Lower lobe of right lung (tissue), 2 donors: ENCODE measurements at regions not wholly inside any gene's neighbourhood (a gene's known extent, or its start where the extent isn't known, plus 50 kb on each side); places are given as distances from the start of the nearest gene placed in this dataset.

Source experiments
- ATAC-seq, 2 donors: fragments of 200-7000 bp; cut with Tn5 transposase; one replicate each; pipeline ENCODE4 v1.9.1; 2020 to 2022; ENCODE audit warnings: mild to moderate bottlenecking in 2 of 2, moderate library complexity in 2 of 2
- DNase-seq: peaks from one replicate; pipeline ENCODE4 v3.0.0-alpha.2; 2020
- H3K27ac ChIP-seq: fragments of 200-600 bp; one replicate; pipeline ENCODE4 v1.8.0; 2022
- H3K27me3 ChIP-seq: fragments of 200-600 bp; one replicate; pipeline ENCODE4 v1.8.0; 2022; ENCODE audit warnings: low read depth
- H3K36me3 ChIP-seq: fragments of 200-600 bp; one replicate; pipeline ENCODE4 v1.8.0; 2022; ENCODE audit warnings: mild to moderate bottlenecking
- H3K4me1 ChIP-seq: fragments of 200-600 bp; one replicate; pipeline ENCODE4 v1.8.0; 2022
- H3K4me3 ChIP-seq: fragments of 200-600 bp; one replicate; pipeline ENCODE4 v1.8.0; 2022; ENCODE audit warnings: mild to moderate bottlenecking
- H3K9me3 ChIP-seq: fragments of 200-600 bp; one replicate; pipeline ENCODE4 v1.8.0; 2022
- intact Hi-C: fragments of 100-400 bp; cut with DNase I; formaldehyde crosslinking; loops from one replicate; pipeline ENCODE4 v1.11.0; 2022
- TF ChIP-seq, protein P1 (sequence below): fragments of 200-600 bp; IDR thresholded peaks from one replicate; pipeline ENCODE4 v1.8.0; 2022; ENCODE audit warnings: antibody characterized with exemption, mild to moderate bottlenecking
- donor health status: DM: no; HTN: yes; CAD: no; lungs with severe emphysema.

- Histone ChIP-seq H3K27me3 (no peaks in the 10 kb centered on the region), H3K9me3 (no peaks in the 10 kb centered on the region), H3K4me1 (no peaks in the 10 kb centered on the region), H3K4me3 (no peak overlapping the region), H3K27ac (no peak overlapping the region), H3K36me3 (no peaks in the 10 kb centered on the region)
- intact Hi-C loops, result no loop called here
- no peak for ATAC-seq
- no peak for DNase-seq
- TF ChIP-seq, protein P1, sequence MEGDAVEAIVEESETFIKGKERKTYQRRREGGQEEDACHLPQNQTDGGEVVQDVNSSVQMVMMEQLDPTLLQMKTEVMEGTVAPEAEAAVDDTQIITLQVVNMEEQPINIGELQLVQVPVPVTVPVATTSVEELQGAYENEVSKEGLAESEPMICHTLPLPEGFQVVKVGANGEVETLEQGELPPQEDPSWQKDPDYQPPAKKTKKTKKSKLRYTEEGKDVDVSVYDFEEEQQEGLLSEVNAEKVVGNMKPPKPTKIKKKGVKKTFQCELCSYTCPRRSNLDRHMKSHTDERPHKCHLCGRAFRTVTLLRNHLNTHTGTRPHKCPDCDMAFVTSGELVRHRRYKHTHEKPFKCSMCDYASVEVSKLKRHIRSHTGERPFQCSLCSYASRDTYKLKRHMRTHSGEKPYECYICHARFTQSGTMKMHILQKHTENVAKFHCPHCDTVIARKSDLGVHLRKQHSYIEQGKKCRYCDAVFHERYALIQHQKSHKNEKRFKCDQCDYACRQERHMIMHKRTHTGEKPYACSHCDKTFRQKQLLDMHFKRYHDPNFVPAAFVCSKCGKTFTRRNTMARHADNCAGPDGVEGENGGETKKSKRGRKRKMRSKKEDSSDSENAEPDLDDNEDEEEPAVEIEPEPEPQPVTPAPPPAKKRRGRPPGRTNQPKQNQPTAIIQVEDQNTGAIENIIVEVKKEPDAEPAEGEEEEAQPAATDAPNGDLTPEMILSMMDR, result no peak
These were observed 467.0 kb downstream of the CDH10 start for GRCh38 chr5:24177821-24178220.

DNA sequence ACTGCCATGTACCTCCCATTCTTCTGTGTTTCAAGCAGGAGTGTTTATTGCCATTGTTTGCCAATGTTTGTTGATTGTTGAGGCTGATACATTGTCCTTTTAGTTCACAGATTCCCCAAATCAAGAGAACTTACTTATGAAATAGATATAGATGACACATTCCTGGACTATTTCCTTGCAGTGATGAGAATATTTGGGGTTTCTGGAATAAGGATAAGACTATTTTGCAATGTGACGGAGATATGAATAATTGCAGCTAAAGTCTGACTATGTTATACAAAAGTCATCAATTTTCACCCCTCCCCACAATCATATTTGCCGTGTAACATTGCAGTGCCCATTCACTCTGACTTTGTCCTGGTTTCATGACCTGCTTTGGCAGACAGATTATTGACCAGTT, 460.8 kb downstream of the CDH10 start:
- TF ChIP-seq, protein P1, result no peak
- no peak for DNase-seq
- no peak for ATAC-seq
- intact Hi-C loops, result no loop called here
- no peaks in the 10 kb centered on the region for H3K27me3 ChIP-seq
- H3K4me3 ChIP-seq, result no peak overlapping the region
- H3K4me1 ChIP-seq, result no peaks in the 10 kb centered on the region
- H3K36me3 ChIP-seq, result no peaks in the 10 kb centered on the region
- no peaks in the 10 kb centered on the region for H3K9me3 ChIP-seq
- no peak overlapping the region for H3K27ac ChIP-seq

DNA sequence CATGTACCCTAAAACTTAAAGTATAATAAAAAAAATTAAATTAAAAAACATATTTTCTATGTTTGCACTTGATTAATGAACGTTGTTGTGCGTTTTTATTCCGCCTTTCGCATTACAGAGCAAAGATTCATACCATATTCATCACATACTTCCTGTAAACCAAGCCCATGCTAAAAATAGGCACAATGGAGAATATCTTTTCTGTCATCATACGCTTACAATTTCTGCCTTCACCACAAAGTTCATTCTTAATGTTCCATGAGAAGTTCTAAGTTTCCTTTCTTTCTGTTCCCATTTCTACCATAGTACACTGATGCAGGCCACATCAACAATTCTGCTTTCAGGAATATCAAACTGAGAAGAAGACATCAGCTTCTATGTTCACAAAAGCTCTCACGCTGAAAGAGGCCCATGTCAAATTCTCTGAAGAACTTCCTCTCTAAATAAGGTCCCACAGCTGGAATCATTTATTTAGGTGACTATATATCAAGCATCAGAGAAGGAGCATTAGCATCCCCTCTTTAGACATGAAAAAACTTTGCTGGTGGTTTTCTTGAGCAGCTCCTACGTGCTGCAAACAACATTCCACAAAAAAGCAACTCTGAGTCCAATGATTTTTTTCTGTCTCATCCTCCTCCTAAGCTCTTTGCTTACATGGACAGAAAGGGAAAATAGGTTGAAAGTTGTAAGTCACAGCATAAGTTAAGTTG, 456.4 kb downstream of the CDH10 start:
- no peak overlapping the region for H3K4me3 ChIP-seq
- TF ChIP-seq, protein P1, result no peak
- H3K36me3 ChIP-seq, result no peaks in the 10 kb centered on the region
- DNase-seq (no peak), ATAC-seq (no peak)
- no peaks in the 10 kb centered on the region for H3K4me1 ChIP-seq
- H3K27me3 ChIP-seq, result no peaks in the 10 kb centered on the region
- intact Hi-C loops, result no loop called here
- H3K9me3 ChIP-seq, result no peaks in the 10 kb centered on the region
- no peak overlapping the region for H3K27ac ChIP-seq

DNA sequence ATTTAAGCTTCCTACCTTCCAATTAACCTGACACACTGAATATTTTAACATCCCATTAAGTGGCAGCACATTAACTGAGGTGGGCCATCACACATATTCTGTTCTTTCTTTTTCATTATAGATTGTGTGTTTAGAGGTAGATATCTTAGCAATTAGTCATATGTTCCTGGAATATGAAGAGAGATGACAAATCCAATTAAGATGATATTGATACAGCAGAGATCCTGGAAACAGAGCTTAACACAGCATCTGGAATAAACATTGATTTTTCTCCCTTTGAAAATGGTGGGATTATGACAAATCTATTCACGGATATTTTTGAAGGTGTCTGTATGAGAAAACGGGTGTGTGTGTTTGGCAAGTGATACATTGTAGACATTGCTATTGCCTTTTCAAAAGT, 448.0 kb downstream of the CDH10 start:
- Histone ChIP-seq H3K27ac (no peak overlapping the region), H3K36me3 (no peaks in the 10 kb centered on the region), H3K27me3 (no peaks in the 10 kb centered on the region), H3K9me3 (no peaks in the 10 kb centered on the region), H3K4me3 (no peak overlapping the region), H3K4me1 (no peaks in the 10 kb centered on the region)
- DNase-seq (no peak), ATAC-seq (no peak)
- intact Hi-C loops, result no loop called here
- TF ChIP-seq, protein P1, result no peak

DNA sequence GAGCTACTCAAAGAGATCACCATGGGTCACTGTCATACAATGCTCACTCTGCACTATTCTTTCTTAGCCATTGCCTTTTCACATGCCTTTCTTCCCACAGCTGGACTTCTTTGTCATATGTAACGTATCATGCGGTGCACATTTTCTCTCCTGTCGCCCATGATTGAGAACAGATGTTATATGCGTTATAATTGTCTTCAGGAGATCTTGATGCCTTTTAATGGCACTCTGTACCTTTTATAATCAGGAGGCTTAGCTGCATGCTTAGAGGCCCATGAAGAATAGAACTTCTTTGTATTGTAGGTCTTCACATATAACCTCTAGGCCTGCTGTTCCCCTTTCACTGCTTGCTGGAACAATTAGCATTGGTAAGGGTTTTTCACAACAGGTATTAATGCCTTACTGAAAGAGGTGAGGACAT, 436.1 kb downstream of the CDH10 start:
- Histone ChIP-seq H3K4me3 (no peak overlapping the region), H3K9me3 (peaks cover 6% of the 10 kb centered on the region), H3K36me3 (no peaks in the 10 kb centered on the region), H3K27ac (no peak overlapping the region), H3K4me1 (no peaks in the 10 kb centered on the region), H3K27me3 (no peaks in the 10 kb centered on the region)
- intact Hi-C loops, result no loop called here
- TF ChIP-seq, protein P1, result no peak
- ATAC-seq (no peak), DNase-seq (no peak)
